GM23338 (cell line): ENCODE measurements at regions not wholly inside any gene's neighbourhood (a gene's known extent, or its start where the extent isn't known, plus 50 kb on each side); places are given as distances from the start of the nearest gene placed in this dataset.

Experiments used
- ATAC-seq: fragments of 200-7000 bp; cut with Tn5 transposase; 3 replicates; pipeline ENCODE4 v1.9.1; 2020
- DNase-seq: peaks from one replicate; pipeline ENCODE4 v3.0.0-alpha.2; 2015; ENCODE audit warnings: low spot score
- H2AFZ ChIP-seq: fragments of 200-600 bp; sonication (generic); 2 replicates; pipeline ENCODE4 v1.8.0; 2016; ENCODE audit warnings: antibody characterized with exemption, mild to moderate bottlenecking, moderate library complexity
- H3F3A ChIP-seq: fragments of 200-600 bp; sonication (generic); replicated peaks from 2 replicates; pipeline ENCODE4 v1.8.0; 2017; ENCODE audit warnings: antibody characterized with exemption, mixed run types, low read depth
- H3K27ac ChIP-seq: fragments of 200-600 bp; sonication (generic); 2 replicates; pipeline ENCODE4 v1.6.1; 2016; ENCODE audit warnings: low read depth
- H3K27me3 ChIP-seq: fragments of 200-600 bp; sonication (generic); 2 replicates; pipeline ENCODE4 v1.8.0; 2016; ENCODE audit warnings: mild to moderate bottlenecking, mixed run types, moderate library complexity; ENCODE audit not compliant: insufficient read depth
- H3K36me3 ChIP-seq: fragments of 200-600 bp; sonication (generic); 2 replicates; pipeline ENCODE4 v1.8.0; 2016; ENCODE audit warnings: mild to moderate bottlenecking; ENCODE audit not compliant: insufficient read depth
- H3K4me1 ChIP-seq: fragments of 200-600 bp; sonication (generic); 2 replicates; pipeline ENCODE4 v1.8.0; 2016; ENCODE audit warnings: mild to moderate bottlenecking, moderate library complexity; ENCODE audit not compliant: insufficient read depth
- H3K4me2 ChIP-seq: fragments of 200-600 bp; sonication (generic); 2 replicates; pipeline ENCODE4 v1.7.1; 2017; ENCODE audit warnings: mixed run types
- H3K4me3 ChIP-seq: fragments of 200-600 bp; sonication (generic); 2 replicates; pipeline ENCODE4 v1.6.1; 2016; ENCODE audit warnings: mixed run types
- H3K79me2 ChIP-seq: fragments of 200-600 bp; sonication (generic); replicated peaks from 2 replicates; pipeline ENCODE4 v1.8.0; 2017; ENCODE audit warnings: mild to moderate bottlenecking; ENCODE audit not compliant: insufficient read depth
- H3K9me2 ChIP-seq: fragments of 200-600 bp; sonication (generic); 2 replicates; pipeline ENCODE4 v1.8.0; 2017; ENCODE audit not compliant: insufficient read depth
- H4K20me1 ChIP-seq: fragments of 200-600 bp; sonication (generic); replicated peaks from 2 replicates; pipeline ENCODE4 v1.8.0; 2017; ENCODE audit warnings: mild to moderate bottlenecking; ENCODE audit not compliant: insufficient read depth
- H3K27ac Mint-ChIP-seq: 2 replicates; pipeline ENCODE4 v1.8.0; 2020; ENCODE audit warnings: inconsistent platforms, mild to moderate bottlenecking, moderate library complexity, mixed read lengths
- H3K27me3 Mint-ChIP-seq: 3 replicates; pipeline ENCODE4 v1.8.0; 2022; ENCODE audit warnings: low read depth, mild to moderate bottlenecking, moderate library complexity, mixed read lengths, inconsistent platforms; ENCODE audit not compliant: insufficient read depth, poor library complexity
- H3K36me3 Mint-ChIP-seq: 3 replicates; pipeline ENCODE4 v1.8.0; 2021; ENCODE audit warnings: low read depth, mild to moderate bottlenecking, inconsistent platforms, moderate library complexity, mixed read lengths
- H3K4me1 Mint-ChIP-seq: 3 replicates; pipeline ENCODE4 v1.8.0; 2020; ENCODE audit warnings: mild to moderate bottlenecking, inconsistent platforms, mixed read lengths
- H3K4me3 Mint-ChIP-seq: 3 replicates; pipeline ENCODE4 v1.8.0; 2021; ENCODE audit warnings: moderate library complexity, mild to moderate bottlenecking, inconsistent platforms, mixed read lengths
- H3K9me3 Mint-ChIP-seq: 3 replicates; pipeline ENCODE4 v1.8.0; 2020; ENCODE audit warnings: moderate library complexity, mild to moderate bottlenecking, inconsistent platforms, mixed read lengths
- CTCF ChIP-seq, 2 experiments: fragments of 200-600 bp in 1 of 2; sonication (generic) in 1 of 2; conservative IDR thresholded peaks; 2 replicates each; pipeline versions ENCODE4 v1.5.1 to v1.6.1; 2016 to 2017; ENCODE audit warnings: antibody characterized with exemption in 2 of 2, low read depth in 2 of 2, mild to moderate bottlenecking in 2 of 2, moderate library complexity in 1 of 2
- EZH2 ChIP-seq: fragments of 200-600 bp; sonication (generic); IDR thresholded peaks from one replicate; pipeline ENCODE4 v1.8.0; 2017; ENCODE audit warnings: antibody characterized with exemption, mild to moderate bottlenecking, low read depth; ENCODE audit not compliant: unreplicated experiment
- JUNB ChIP-seq: IDR thresholded peaks from one replicate; pipeline ENCODE4 v1.6.1; 2016; ENCODE audit warnings: antibody characterized with exemption; ENCODE audit not compliant: unreplicated experiment
- NANOG ChIP-seq: IDR thresholded peaks from 2 replicates; pipeline ENCODE4 v1.6.1; 2016; ENCODE audit warnings: antibody characterized with exemption, borderline replicate concordance
- POLR2AphosphoS5 ChIP-seq: IDR thresholded peaks from 2 replicates; pipeline ENCODE4 v1.6.1; 2016; ENCODE audit warnings: antibody characterized with exemption, low read depth
- STAT1 ChIP-seq: IDR thresholded peaks from one replicate; pipeline ENCODE4 v1.6.1; 2016; ENCODE audit warnings: antibody characterized with exemption; ENCODE audit not compliant: unreplicated experiment
- ZNF114 ChIP-seq: fragments of 250-450 bp; sonication (Bioruptor Pico); IDR thresholded peaks from 2 replicates; pipeline ENCODE4 v1.5.0; 2020; ENCODE audit warnings: mild to moderate bottlenecking, moderate library complexity
- ZNF331 ChIP-seq: fragments of 250-450 bp; sonication (Bioruptor Pico); IDR thresholded peaks from 2 replicates; pipeline ENCODE4 v1.5.0; 2020; ENCODE audit warnings: low read depth, mild to moderate bottlenecking, moderate library complexity
- ZNF462 ChIP-seq: fragments of 250-450 bp; sonication (Bioruptor Pico); IDR thresholded peaks from 2 replicates; pipeline ENCODE4 v1.5.0; 2020; ENCODE audit warnings: mild to moderate bottlenecking, moderate library complexity

- Mint-ChIP-seq H3K9me3 (no peaks in the 10 kb centered on the region), H3K4me3 (no peak overlapping the region), H3K4me1 (peaks cover 2% of the 10 kb centered on the region; the same call in 2 of the 3 replicates), H3K27me3 (peaks cover 2% of the 10 kb centered on the region), H3K27ac (no peak overlapping the region), H3K36me3 (no peaks in the 10 kb centered on the region)
- ATAC-seq (no peak), DNase-seq (peak; percentile 2)
- Histone ChIP-seq H3K4me2 (no peak overlapping the region), H3K36me3 (no peaks in the 10 kb centered on the region), H3K27ac (no peak overlapping the region), H2AFZ (no peak overlapping the region), H3K4me3 (no peak overlapping the region), H3K79me2 (no peaks in the 10 kb centered on the region), H4K20me1 (no peaks in the 10 kb centered on the region), H3F3A (no peaks in the 10 kb centered on the region), H3K27me3 (no peaks in the 10 kb centered on the region), H3K4me1 (no peaks in the 10 kb centered on the region), H3K9me2 (no peaks in the 10 kb centered on the region)
- no peak for TF ChIP-seq ZNF331 (CRISPR knock-in tag)
- TF ChIP-seq CTCF (conservative IDR thresholded peaks at IDR 0.05; ENCODE audit: low read depth in 2 of 2) = no peak
- no peak for TF ChIP-seq ZNF462 (CRISPR knock-in tag)
- no peak for TF ChIP-seq JUNB
Observed at GRCh38 chr5:160961761-160962160, 109.8 kb upstream of the ATP10B start.

- Histone ChIP-seq H3F3A (no peaks in the 10 kb centered on the region), H3K4me2 (no peak overlapping the region), H2AFZ (no peak overlapping the region), H3K4me3 (no peak overlapping the region), H3K36me3 (no peaks in the 10 kb centered on the region), H3K79me2 (no peaks in the 10 kb centered on the region), H3K27me3 (no peaks in the 10 kb centered on the region), H3K4me1 (no peaks in the 10 kb centered on the region), H3K27ac (no peak overlapping the region), H4K20me1 (no peaks in the 10 kb centered on the region), H3K9me2 (no peaks in the 10 kb centered on the region)
- no peaks in the 10 kb centered on the region for H3K36me3 Mint-ChIP-seq
- H3K4me3 Mint-ChIP-seq = no peak overlapping the region
- peaks cover 2% of the 10 kb centered on the region for H3K27me3 Mint-ChIP-seq
- H3K4me1 Mint-ChIP-seq = peaks cover 2% of the 10 kb centered on the region; the same call in 2 of the 3 replicates
- no peaks in the 10 kb centered on the region for H3K9me3 Mint-ChIP-seq
- H3K27ac Mint-ChIP-seq = no peak overlapping the region
- ATAC-seq (no peak), DNase-seq (no peak)
- TF ChIP-seq EZH2 (no peak), CTCF (conservative IDR thresholded peaks at IDR 0.05; ENCODE audit: low read depth in 2 of 2) (no peak), STAT1 (no peak), ZNF114 (CRISPR knock-in tag) (no peak), NANOG (no peak), POLR2AphosphoS5 (no peak)
Observed at GRCh38 chr5:160961038-160961437, 109.0 kb upstream of the ATP10B start.
